HG03095 (cell line): ENCODE measurements at regions not wholly inside any gene's neighbourhood (a gene's known extent, or its start where the extent isn't known, plus 50 kb on each side); places are given as distances from the start of the nearest gene placed in this dataset.
"Not testable (repeated sequence)": the region's sequence is repeated elsewhere in the genome, so short reads cannot be mapped to it uniquely, and the experiment has no call there.

ENCODE experiments used
- ATAC-seq: cut with Tn5 transposase; IDR thresholded peaks from one replicate; pipeline ENCODE4 v1.9.1; 2021; ENCODE audit warnings: moderate library complexity; ENCODE audit not compliant: unreplicated experiment

- ATAC-seq, result not testable (repeated sequence)
These were observed 173.9 kb upstream of the PRSS1 start for GRCh38 chr7:142575351-142575750.

- ATAC-seq, result no peak
These were observed 177.7 kb upstream of the PRSS1 start for GRCh38 chr7:142571581-142571980.

GRCh38 chr7:142569851-142570250, 179.4 kb upstream of the PRSS1 start:
- ATAC-seq, result no peak

GRCh38 chr7:142568435-142569097, 180.7 kb upstream of the PRSS1 start:
- ATAC-seq, result no peak

GRCh38 chr7:142567201-142568075, 181.8 kb upstream of the PRSS1 start:
- ATAC-seq, result no peak

- ATAC-seq, result no peak
These were observed 183.0 kb upstream of the PRSS1 start for GRCh38 chr7:142566271-142566670.

GRCh38 chr7:142564125-142564524, 185.1 kb upstream of the PRSS1 start:
- not testable (repeated sequence) for ATAC-seq

- no peak for ATAC-seq
These were observed 185.8 kb upstream of the PRSS1 start for GRCh38 chr7:142563470-142563869.

GRCh38 chr7:142562688-142563087, 186.6 kb upstream of the PRSS1 start:
- no peak for ATAC-seq

GRCh38 chr7:142561396-142561795, 187.9 kb upstream of the PRSS1 start:
- ATAC-seq, result not testable (repeated sequence)

GRCh38 chr7:142560770-142561169, 188.5 kb upstream of the PRSS1 start:
- ATAC-seq, result not testable (repeated sequence)

GRCh38 chr7:142560166-142560565, 189.1 kb upstream of the PRSS1 start:
- no peak for ATAC-seq

GRCh38 chr7:142557971-142558582, 191.2 kb upstream of the PRSS1 start:
- no peak for ATAC-seq

- ATAC-seq, result no peak
These were observed 192.5 kb upstream of the PRSS1 start for GRCh38 chr7:142556740-142557139.

- ATAC-seq, result no peak
These were observed 194.4 kb upstream of the PRSS1 start for GRCh38 chr7:142554560-142555532.

GRCh38 chr7:142553216-142553615, 196.1 kb upstream of the PRSS1 start:
- ATAC-seq, result no peak

- no peak for ATAC-seq
These were observed 200.3 kb upstream of the PRSS1 start for GRCh38 chr7:142548978-142549377.

GRCh38 chr7:142546452-142546851, 202.8 kb upstream of the PRSS1 start:
- no peak for ATAC-seq

- ATAC-seq, result no peak
These were observed 206.3 kb upstream of the PRSS1 start for GRCh38 chr7:142542942-142543341.

GRCh38 chr7:142542105-142542504, 207.2 kb upstream of the PRSS1 start:
- ATAC-seq, result no peak

- no peak for ATAC-seq
These were observed 208.9 kb upstream of the PRSS1 start for GRCh38 chr7:142540371-142540770.
